Activated T-cell treated with anti-CD3 and anti-CD28 coated beads, Interleukin-2, amount 50 U/mL, for 24 hours (primary cell): ENCODE measurements at regions not wholly inside any gene's neighbourhood (a gene's known extent, or its start where the extent isn't known, plus 50 kb on each side); places are given as distances from the start of the nearest gene placed in this dataset.

Experiments
- DNase-seq: peaks from one replicate; pipeline ENCODE4 v3.0.0-alpha.2; 2020
- H3K27ac Mint-ChIP-seq: 2 replicates; pipeline ENCODE4 v1.8.0; 2020; ENCODE audit warnings: mild to moderate bottlenecking, mixed read lengths
- H3K27me3 Mint-ChIP-seq: 2 replicates; pipeline ENCODE4 v1.8.0; 2020; ENCODE audit warnings: mixed read lengths
- H3K36me3 Mint-ChIP-seq: 2 replicates; pipeline ENCODE4 v1.8.0; 2020; ENCODE audit warnings: low read depth, mixed read lengths
- H3K4me1 Mint-ChIP-seq: 2 replicates; pipeline ENCODE4 v1.8.0; 2020; ENCODE audit warnings: low read depth, mixed read lengths
- H3K4me3 Mint-ChIP-seq: 2 replicates; pipeline ENCODE4 v1.8.0; 2020; ENCODE audit warnings: mild to moderate bottlenecking, moderate library complexity, mixed read lengths
- H3K9me3 Mint-ChIP-seq: 2 replicates; pipeline ENCODE4 v1.8.0; 2020; ENCODE audit warnings: mixed read lengths

GRCh38 chr1:200333329-200333728 is 76.5 kb downstream of the ZNF281 start:
- no peak overlapping the region for H3K4me3 Mint-ChIP-seq
- H3K27me3 Mint-ChIP-seq: no peaks in the 10 kb centered on the region
- H3K4me1 Mint-ChIP-seq: peaks cover 34% of the 10 kb centered on the region
- DNase-seq: no peak
- no peaks in the 10 kb centered on the region for H3K9me3 Mint-ChIP-seq
- no peak overlapping the region for H3K27ac Mint-ChIP-seq
- no peaks in the 10 kb centered on the region for H3K36me3 Mint-ChIP-seq

GRCh38 chr1:200332716-200333115 is 77.1 kb downstream of the ZNF281 start:
- no peak for DNase-seq
- Mint-ChIP-seq H3K36me3 (no peaks in the 10 kb centered on the region), H3K4me3 (no peak overlapping the region), H3K9me3 (no peaks in the 10 kb centered on the region), H3K27me3 (no peaks in the 10 kb centered on the region), H3K27ac (no peak overlapping the region), H3K4me1 (peaks cover 28% of the 10 kb centered on the region)

- Mint-ChIP-seq H3K27me3 (peaks cover 2% of the 10 kb centered on the region), H3K36me3 (no peaks in the 10 kb centered on the region), H3K27ac (no peak overlapping the region), H3K9me3 (no peaks in the 10 kb centered on the region), H3K4me3 (no peak overlapping the region), H3K4me1 (peaks cover 10% of the 10 kb centered on the region)
- DNase-seq: no peak
These were observed 79.0 kb downstream of the ZNF281 start for GRCh38 chr1:200330741-200331428.

GRCh38 chr1:200329208-200329882 is 80.5 kb downstream of the ZNF281 start:
- no peaks in the 10 kb centered on the region for H3K9me3 Mint-ChIP-seq
- no peak for DNase-seq
- no peaks in the 10 kb centered on the region for H3K36me3 Mint-ChIP-seq
- H3K4me1 Mint-ChIP-seq: peaks cover 4% of the 10 kb centered on the region
- H3K27me3 Mint-ChIP-seq: peaks cover 2% of the 10 kb centered on the region
- no peak overlapping the region for H3K4me3 Mint-ChIP-seq
- no peak overlapping the region for H3K27ac Mint-ChIP-seq

GRCh38 chr1:200328379-200328778 is 81.5 kb downstream of the ZNF281 start:
- DNase-seq: no peak
- Mint-ChIP-seq H3K9me3 (no peaks in the 10 kb centered on the region), H3K27ac (no peak overlapping the region), H3K4me1 (no peaks in the 10 kb centered on the region), H3K36me3 (no peaks in the 10 kb centered on the region), H3K27me3 (peaks cover 2% of the 10 kb centered on the region), H3K4me3 (no peak overlapping the region)

- Mint-ChIP-seq H3K4me1 (no peaks in the 10 kb centered on the region), H3K27me3 (peaks cover 2% of the 10 kb centered on the region), H3K27ac (no peak overlapping the region), H3K36me3 (no peaks in the 10 kb centered on the region), H3K4me3 (no peak overlapping the region), H3K9me3 (no peaks in the 10 kb centered on the region)
- DNase-seq: no peak
These were observed 85.9 kb downstream of the ZNF281 start for GRCh38 chr1:200323856-200324400.

GRCh38 chr1:200319148-200319547 is 90.7 kb downstream of the ZNF281 start:
- Mint-ChIP-seq H3K4me1 (no peaks in the 10 kb centered on the region), H3K9me3 (no peaks in the 10 kb centered on the region), H3K27me3 (peaks cover 14% of the 10 kb centered on the region), H3K27ac (no peak overlapping the region), H3K4me3 (no peak overlapping the region), H3K36me3 (no peaks in the 10 kb centered on the region)
- DNase-seq: no peak

- H3K4me1 Mint-ChIP-seq: no peaks in the 10 kb centered on the region
- H3K36me3 Mint-ChIP-seq: no peaks in the 10 kb centered on the region
- H3K27me3 Mint-ChIP-seq: peaks cover 18% of the 10 kb centered on the region
- no peak for DNase-seq
- H3K4me3 Mint-ChIP-seq: no peak overlapping the region
- no peak overlapping the region for H3K27ac Mint-ChIP-seq
- no peaks in the 10 kb centered on the region for H3K9me3 Mint-ChIP-seq
These were observed 92.6 kb downstream of the ZNF281 start for GRCh38 chr1:200317236-200317635.

GRCh38 chr1:200316148-200316803 is 93.6 kb downstream of the ZNF281 start:
- H3K4me1 Mint-ChIP-seq: no peaks in the 10 kb centered on the region
- no peaks in the 10 kb centered on the region for H3K36me3 Mint-ChIP-seq
- H3K9me3 Mint-ChIP-seq: no peaks in the 10 kb centered on the region
- DNase-seq: no peak
- H3K27ac Mint-ChIP-seq: no peak overlapping the region
- peaks cover 19% of the 10 kb centered on the region for H3K27me3 Mint-ChIP-seq
- H3K4me3 Mint-ChIP-seq: no peak overlapping the region

GRCh38 chr1:200314085-200314750 is 95.6 kb downstream of the ZNF281 start:
- DNase-seq: no peak
- H3K4me1 Mint-ChIP-seq: no peaks in the 10 kb centered on the region
- no peak overlapping the region for H3K27ac Mint-ChIP-seq
- no peak overlapping the region for H3K4me3 Mint-ChIP-seq
- no peaks in the 10 kb centered on the region for H3K9me3 Mint-ChIP-seq
- H3K27me3 Mint-ChIP-seq: peaks cover 19% of the 10 kb centered on the region
- no peaks in the 10 kb centered on the region for H3K36me3 Mint-ChIP-seq

GRCh38 chr1:200311256-200311655 is 98.6 kb downstream of the ZNF281 start:
- Mint-ChIP-seq H3K27me3 (peaks cover 17% of the 10 kb centered on the region), H3K27ac (no peak overlapping the region)
- no peak for DNase-seq

GRCh38 chr1:200310824-200311223 is 99.0 kb downstream of the ZNF281 start:
- Mint-ChIP-seq H3K4me1 (peaks cover 12% of the 10 kb centered on the region), H3K36me3 (no peaks in the 10 kb centered on the region), H3K27ac (no peak overlapping the region), H3K4me3 (no peak overlapping the region), H3K9me3 (no peaks in the 10 kb centered on the region), H3K27me3 (peaks cover 13% of the 10 kb centered on the region)
- no peak for DNase-seq

More at GRCh38 chr1:200311256-200311655, 98.6 kb downstream of the ZNF281 start:
- Mint-ChIP-seq H3K36me3 (no peaks in the 10 kb centered on the region), H3K4me3 (no peak overlapping the region), H3K9me3 (no peaks in the 10 kb centered on the region), H3K4me1 (peaks cover 12% of the 10 kb centered on the region)

- H3K27me3 Mint-ChIP-seq: peaks cover 6% of the 10 kb centered on the region
- no peak overlapping the region for H3K4me3 Mint-ChIP-seq
- peaks cover 18% of the 10 kb centered on the region for H3K4me1 Mint-ChIP-seq
- H3K9me3 Mint-ChIP-seq: no peaks in the 10 kb centered on the region
- no peaks in the 10 kb centered on the region for H3K36me3 Mint-ChIP-seq
- H3K27ac Mint-ChIP-seq: no peak overlapping the region
- no peak for DNase-seq
These were observed 102.1 kb downstream of the ZNF281 start for GRCh38 chr1:200307755-200308066.

- Mint-ChIP-seq H3K27ac (no peak overlapping the region), H3K27me3 (peaks cover 4% of the 10 kb centered on the region), H3K36me3 (no peaks in the 10 kb centered on the region), H3K4me3 (no peak overlapping the region), H3K9me3 (no peaks in the 10 kb centered on the region), H3K4me1 (peaks cover 21% of the 10 kb centered on the region)
- no peak for DNase-seq
These were observed 102.7 kb downstream of the ZNF281 start for GRCh38 chr1:200306944-200307754.
